RWPE2 (cell line): ENCODE measurements at regions not wholly inside any gene's neighbourhood (a gene's known extent, or its start where the extent isn't known, plus 50 kb on each side); places are given as distances from the start of the nearest gene placed in this dataset.

Experiments
- ATAC-seq: fragments of 200-7000 bp; cut with Tn5 transposase; 3 replicates; pipeline ENCODE4 v1.9.1; 2021; ENCODE audit warnings: low read depth
- DNase-seq: peaks from one replicate; pipeline ENCODE4 v3.0.0-alpha.2; 2020; ENCODE audit warnings: low spot score
- H3K27ac ChIP-seq: fragments of 450-650 bp; 2 replicates; pipeline ENCODE4 v1.5.1; 2017; ENCODE audit warnings: mild to moderate bottlenecking; ENCODE audit not compliant: poor library complexity, severe bottlenecking
- H3K27me3 ChIP-seq: fragments of 250-450 bp; sonication (Bioruptor Pico); 2 replicates; pipeline ENCODE4 v1.5.1; 2021; ENCODE audit warnings: mild to moderate bottlenecking, moderate library complexity; ENCODE audit not compliant: insufficient read depth, poor library complexity, severe bottlenecking
- H3K36me3 ChIP-seq: fragments of 250-450 bp; sonication (Bioruptor Pico); 2 replicates; pipeline ENCODE4 v1.5.1; 2020; ENCODE audit warnings: low read depth, mild to moderate bottlenecking, moderate library complexity
- H3K4me1 ChIP-seq: fragments of 250-450 bp; sonication (Bioruptor Pico); 2 replicates; pipeline ENCODE4 v1.5.1; 2021; ENCODE audit warnings: mild to moderate bottlenecking, moderate library complexity; ENCODE audit not compliant: insufficient read depth, poor library complexity, severe bottlenecking
- H3K4me3 ChIP-seq: fragments of 250-450 bp; sonication (Bioruptor Pico); 2 replicates; pipeline ENCODE4 v1.5.1; 2021; ENCODE audit warnings: mild to moderate bottlenecking, moderate library complexity; ENCODE audit not compliant: severe bottlenecking
- H3K9me3 ChIP-seq: fragments of 250-450 bp; sonication (Bioruptor Pico); 2 replicates; pipeline ENCODE4 v1.5.1; 2021; ENCODE audit warnings: mild to moderate bottlenecking, moderate library complexity; ENCODE audit not compliant: severe bottlenecking
- TF ChIP-seq, protein P1 (sequence below): fragments of 450-650 bp; IDR thresholded peaks from one replicate; pipeline ENCODE4 v1.5.1; 2017; ENCODE audit warnings: mild to moderate bottlenecking, moderate library complexity; ENCODE audit not compliant: poor library complexity, severe bottlenecking

DNA sequence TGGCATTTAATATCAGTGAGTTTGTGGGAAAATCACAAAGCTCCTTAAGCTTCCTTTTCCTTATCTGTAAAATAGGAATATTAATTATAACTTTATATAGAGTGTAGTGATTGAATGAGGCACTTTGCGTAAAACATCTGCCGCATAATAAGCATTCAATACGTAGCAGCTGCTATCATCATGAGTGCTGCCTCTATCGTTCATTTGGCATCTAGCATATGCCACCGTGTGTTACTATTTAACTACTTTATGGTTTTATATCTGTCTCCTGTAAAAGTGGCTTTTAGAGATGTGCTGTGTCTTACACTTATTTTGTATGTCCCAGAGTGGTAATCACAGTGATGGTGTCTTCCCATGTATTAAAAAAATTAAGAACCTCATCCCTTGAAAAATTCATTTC is 729.6 kb downstream of the SORCS3 start:
- TF ChIP-seq, protein P1, sequence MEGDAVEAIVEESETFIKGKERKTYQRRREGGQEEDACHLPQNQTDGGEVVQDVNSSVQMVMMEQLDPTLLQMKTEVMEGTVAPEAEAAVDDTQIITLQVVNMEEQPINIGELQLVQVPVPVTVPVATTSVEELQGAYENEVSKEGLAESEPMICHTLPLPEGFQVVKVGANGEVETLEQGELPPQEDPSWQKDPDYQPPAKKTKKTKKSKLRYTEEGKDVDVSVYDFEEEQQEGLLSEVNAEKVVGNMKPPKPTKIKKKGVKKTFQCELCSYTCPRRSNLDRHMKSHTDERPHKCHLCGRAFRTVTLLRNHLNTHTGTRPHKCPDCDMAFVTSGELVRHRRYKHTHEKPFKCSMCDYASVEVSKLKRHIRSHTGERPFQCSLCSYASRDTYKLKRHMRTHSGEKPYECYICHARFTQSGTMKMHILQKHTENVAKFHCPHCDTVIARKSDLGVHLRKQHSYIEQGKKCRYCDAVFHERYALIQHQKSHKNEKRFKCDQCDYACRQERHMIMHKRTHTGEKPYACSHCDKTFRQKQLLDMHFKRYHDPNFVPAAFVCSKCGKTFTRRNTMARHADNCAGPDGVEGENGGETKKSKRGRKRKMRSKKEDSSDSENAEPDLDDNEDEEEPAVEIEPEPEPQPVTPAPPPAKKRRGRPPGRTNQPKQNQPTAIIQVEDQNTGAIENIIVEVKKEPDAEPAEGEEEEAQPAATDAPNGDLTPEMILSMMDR: no peak
- ATAC-seq: no peak
- DNase-seq: no peak

DNA sequence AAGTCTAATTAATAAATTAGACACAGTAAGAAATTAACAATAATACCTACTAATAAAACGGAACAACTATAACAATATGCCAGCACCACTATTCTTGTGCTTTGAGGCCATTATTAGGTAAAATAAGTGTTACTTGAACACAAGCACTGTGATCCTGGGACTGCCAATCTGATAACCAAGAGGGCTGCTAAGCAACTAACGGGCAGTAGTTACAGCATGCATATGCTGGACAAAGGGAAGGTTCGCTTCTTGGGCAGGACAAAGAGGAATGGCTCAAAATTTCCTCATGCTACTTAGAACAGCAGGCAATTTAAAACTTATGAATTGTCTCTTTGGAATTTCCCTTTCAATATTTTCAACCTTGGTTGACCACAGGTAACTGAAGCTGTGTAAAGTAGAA is 718.6 kb downstream of the SORCS3 start:
- no peaks in the 10 kb centered on the region for H3K27me3 ChIP-seq
- no peaks in the 10 kb centered on the region for H3K9me3 ChIP-seq
- H3K27ac ChIP-seq: no peak overlapping the region
- TF ChIP-seq, protein P1: no peak
- no peaks in the 10 kb centered on the region for H3K4me1 ChIP-seq
- H3K4me3 ChIP-seq: no peak overlapping the region
- no peaks in the 10 kb centered on the region for H3K36me3 ChIP-seq
- ATAC-seq (no peak), DNase-seq (no peak)

More for the DNA sequence above, 729.6 kb downstream of the SORCS3 start:
- Histone ChIP-seq H3K9me3 (no peaks in the 10 kb centered on the region), H3K4me3 (no peak overlapping the region), H3K36me3 (no peaks in the 10 kb centered on the region), H3K4me1 (no peaks in the 10 kb centered on the region), H3K27ac (no peak overlapping the region), H3K27me3 (no peaks in the 10 kb centered on the region)

DNA sequence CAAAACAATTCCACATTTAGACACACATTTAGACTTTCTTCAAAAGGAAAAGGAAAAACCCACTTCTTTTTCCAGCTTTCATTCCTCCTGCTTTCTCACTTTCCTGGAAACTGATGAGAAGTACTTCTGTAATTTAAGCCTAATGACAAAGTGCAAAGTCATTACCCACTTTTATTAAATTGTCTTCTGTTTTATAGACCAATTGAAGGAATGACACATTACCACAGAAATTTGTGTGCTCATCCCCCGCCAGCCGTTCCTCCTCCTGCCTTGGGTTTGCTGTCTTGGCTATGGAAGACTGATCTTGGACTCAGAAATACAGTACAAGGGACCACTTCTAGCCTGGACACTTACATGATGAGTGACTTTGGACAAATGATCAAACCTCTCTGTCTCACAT is 717.8 kb downstream of the SORCS3 start:
- no peak; the same call in 2 of the 3 replicates for ATAC-seq
- Histone ChIP-seq H3K4me3 (no peak overlapping the region), H3K27ac (no peak overlapping the region), H3K9me3 (no peaks in the 10 kb centered on the region), H3K27me3 (no peaks in the 10 kb centered on the region), H3K4me1 (no peaks in the 10 kb centered on the region), H3K36me3 (no peaks in the 10 kb centered on the region)
- no peak for DNase-seq
- TF ChIP-seq, protein P1: no peak

DNA sequence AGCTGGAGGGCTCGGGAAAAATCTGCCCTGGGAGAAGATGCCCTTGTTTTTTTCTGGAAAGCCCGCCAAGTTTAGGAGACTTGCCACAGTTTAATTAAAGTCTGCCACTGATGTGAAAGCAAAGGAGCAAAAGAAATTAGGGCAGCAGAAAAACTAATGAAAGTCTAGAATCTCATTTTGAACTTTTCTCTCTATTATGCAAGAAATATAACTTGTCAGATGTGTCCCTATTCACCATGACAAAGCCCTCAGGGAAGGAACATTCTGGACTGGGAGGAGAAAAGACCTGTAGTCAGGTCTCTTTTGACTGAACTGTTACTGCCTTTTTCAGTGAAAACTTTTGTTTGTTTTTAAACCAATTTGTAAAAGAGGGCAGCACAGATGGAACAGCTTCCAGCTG is 715.5 kb downstream of the SORCS3 start:
- no peaks in the 10 kb centered on the region for H3K4me1 ChIP-seq
- no peak for DNase-seq
- no peaks in the 10 kb centered on the region for H3K27me3 ChIP-seq

DNA sequence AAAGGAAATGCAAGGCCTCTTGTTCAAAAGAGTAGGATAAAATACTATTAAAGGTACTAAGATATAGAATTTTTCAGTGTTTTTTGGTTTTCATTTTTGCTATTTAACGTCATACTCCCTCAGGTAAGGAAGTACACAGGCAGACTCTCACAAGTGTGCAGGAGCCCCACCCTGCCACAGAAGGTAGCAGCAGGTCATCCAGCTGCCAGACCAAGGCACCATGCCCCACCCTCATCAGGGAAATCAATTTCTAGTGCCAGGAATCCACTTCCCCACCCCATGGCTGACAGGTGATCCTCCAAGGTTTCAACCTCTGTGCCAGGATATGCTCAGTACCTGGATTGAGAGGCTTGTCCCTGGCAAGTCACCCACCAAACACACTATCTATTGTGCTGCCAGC is 712.9 kb downstream of the SORCS3 start:
- ATAC-seq: no peak
- H3K36me3 ChIP-seq: no peaks in the 10 kb centered on the region
- no peak overlapping the region for H3K4me3 ChIP-seq

More for the DNA sequence above, 715.5 kb downstream of the SORCS3 start:
- TF ChIP-seq, protein P1: no peak
- no peak overlapping the region for H3K4me3 ChIP-seq
- no peak for ATAC-seq
- H3K27ac ChIP-seq: no peak overlapping the region
- H3K9me3 ChIP-seq: no peaks in the 10 kb centered on the region
- H3K36me3 ChIP-seq: no peaks in the 10 kb centered on the region

More for the DNA sequence above, 712.9 kb downstream of the SORCS3 start:
- TF ChIP-seq, protein P1: no peak
- Histone ChIP-seq H3K27ac (no peak overlapping the region), H3K4me1 (no peaks in the 10 kb centered on the region), H3K27me3 (no peaks in the 10 kb centered on the region), H3K9me3 (no peaks in the 10 kb centered on the region)
- DNase-seq: no peak
